ENCODE measurements at regions not wholly inside any gene's neighbourhood (a gene's known extent, or its start where the extent isn't known, plus 50 kb on each side); places are given as distances from the start of the nearest gene placed in this dataset.

DNA sequence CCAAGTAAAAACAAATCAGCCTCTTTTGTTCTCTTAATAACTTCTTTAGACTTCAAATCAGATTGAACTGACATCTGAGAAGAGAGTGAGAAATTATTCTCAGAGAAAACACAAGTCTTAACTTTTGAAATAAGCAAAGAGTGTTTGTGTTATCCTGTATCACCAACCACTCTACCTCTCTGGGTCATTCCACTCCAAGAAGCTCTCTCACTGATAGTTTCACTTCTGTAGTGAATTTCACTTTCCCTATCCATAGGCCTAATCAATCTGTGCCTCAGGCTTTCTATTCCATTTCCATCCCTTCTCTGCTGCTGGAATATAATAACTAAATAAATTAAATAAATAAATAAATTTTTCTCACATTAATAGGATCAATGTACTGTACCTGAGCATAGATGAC, 235.0 kb downstream of the HTR1B start:
- in situ Hi-C loops (cut with MboI; ENCODE audit: low pct_unique_long_range_greater_than_20kb, low sequenced_read_pairs), result no loop called here
- DNase-seq, result no peak

DNA sequence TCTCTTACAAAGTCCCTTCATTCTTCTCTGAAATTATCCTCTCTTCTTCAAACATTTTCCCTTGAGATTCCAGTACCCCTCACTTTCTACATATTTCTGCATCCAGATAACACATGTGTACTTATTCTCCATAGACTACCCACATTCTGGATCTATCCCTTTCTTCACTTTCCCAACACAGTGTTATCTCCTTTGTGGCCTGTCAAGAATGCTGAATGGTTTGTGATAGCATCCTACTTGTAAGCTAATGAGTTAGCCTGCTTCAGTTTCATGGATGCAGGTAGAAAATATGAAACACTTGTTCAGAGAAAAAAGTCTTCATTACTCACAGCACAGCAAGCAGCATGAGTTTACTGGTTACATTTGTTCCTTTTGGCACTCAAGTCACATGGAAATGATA, 245.4 kb downstream of the HTR1B start:
- no peak for DNase-seq
- in situ Hi-C loops (cut with MboI; ENCODE audit: low pct_unique_long_range_greater_than_20kb, low sequenced_read_pairs), result no loop called here

DNA sequence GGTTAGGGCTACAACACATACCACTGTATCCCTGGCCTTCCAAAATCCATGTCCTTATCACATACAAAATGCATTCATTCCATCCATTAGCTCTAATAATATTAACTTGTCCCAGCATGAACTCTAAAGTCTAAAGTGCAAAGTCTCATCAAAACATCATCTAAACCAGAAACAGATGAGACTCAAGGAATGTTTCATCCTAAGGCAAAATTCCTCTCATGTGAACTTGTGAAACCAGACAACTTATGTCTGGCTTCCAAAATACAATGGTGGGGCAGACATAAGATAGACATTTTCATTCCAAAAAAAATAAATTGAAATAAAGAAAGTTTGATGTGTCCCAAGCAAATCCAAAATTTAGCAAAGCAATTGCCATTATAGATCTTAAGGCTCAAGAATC, 257.4 kb downstream of the HTR1B start:
- in situ Hi-C loops (cut with MboI; ENCODE audit: low pct_unique_long_range_greater_than_20kb, low sequenced_read_pairs), result no loop called here
- DNase-seq, result no peak

DNA sequence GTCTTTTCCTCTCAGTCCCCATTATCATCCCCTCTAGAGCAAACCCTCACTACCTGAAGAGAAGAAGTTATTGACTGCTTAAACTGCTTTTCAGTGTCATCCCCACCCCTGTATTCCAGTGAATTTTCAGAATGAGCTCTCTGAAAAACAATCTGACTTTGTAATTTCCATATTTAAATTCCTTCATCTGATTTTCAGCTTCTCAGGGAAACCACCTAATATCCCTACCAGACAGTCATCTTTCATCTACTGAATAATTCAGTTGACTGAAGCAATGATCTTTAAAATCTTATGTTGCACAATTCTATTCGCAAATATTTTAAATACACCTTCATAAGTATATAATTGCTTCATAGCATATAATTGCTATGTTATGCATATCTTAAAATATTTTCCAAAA, 258.7 kb downstream of the HTR1B start:
- in situ Hi-C loops (cut with MboI; ENCODE audit: low pct_unique_long_range_greater_than_20kb, low sequenced_read_pairs), result no loop called here
- DNase-seq, result no peak

DNA sequence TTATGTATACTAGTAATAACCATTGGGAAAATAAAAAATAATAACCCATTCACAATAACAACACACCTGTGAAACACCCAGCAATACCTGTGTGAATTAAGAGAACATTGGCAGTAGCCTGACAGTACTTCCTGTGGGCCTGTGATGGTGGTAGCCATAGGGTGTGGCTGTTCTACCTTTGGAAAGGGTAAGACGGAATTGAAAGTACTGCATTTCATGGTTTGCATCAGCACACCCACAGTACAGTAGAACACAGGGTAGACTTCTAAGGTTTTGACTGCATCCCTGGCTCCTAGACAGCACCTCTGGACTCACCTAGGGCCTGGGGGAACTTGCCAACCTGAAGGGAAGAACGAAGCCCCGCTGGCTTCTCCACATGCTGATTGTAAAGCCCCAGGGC, 279.8 kb downstream of the HTR1B start:
- in situ Hi-C loops (cut with MboI; ENCODE audit: low pct_unique_long_range_greater_than_20kb, low sequenced_read_pairs), result no loop called here
- DNase-seq, result no peak

DNA sequence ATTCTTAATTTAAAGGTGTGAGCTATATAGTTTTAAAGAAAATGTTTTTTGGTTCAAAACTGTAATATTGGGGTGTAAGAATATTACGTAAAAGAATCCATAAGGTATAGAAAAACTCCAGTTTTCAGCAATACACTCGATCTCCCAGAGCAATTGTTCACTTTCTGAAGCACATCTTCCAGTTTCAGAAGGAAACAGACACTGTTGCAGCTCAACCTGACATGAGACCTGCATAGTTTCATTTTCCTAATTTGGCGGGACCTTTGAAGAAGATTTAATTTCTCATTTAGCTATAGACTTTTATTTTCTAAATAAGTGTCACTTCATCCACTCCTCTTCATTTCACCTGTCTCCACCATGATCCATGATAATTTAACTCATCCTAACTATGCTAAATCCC, 281.5 kb downstream of the HTR1B start:
- no peak for DNase-seq
- in situ Hi-C loops (cut with MboI; ENCODE audit: low pct_unique_long_range_greater_than_20kb, low sequenced_read_pairs), result no loop called here

DNA sequence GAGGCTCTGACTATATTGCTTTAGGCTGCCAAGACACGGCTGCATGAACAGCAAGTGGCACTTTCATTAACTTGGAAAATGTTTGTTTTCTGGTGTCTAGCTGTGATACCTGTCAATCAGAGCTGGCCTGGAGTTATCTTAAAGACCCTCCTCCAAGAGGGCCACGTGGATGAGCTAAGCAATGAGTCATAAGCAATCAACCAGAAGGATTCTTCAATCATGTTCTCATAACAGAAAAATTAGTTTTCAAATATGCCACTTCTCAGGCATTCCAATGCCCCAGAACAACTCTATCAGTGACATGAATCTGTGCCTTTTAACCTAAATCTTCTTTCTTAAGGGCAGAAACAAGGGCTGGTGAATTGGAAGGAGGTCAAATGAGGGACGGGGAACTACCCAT, 283.0 kb downstream of the HTR1B start:
- in situ Hi-C loops (cut with MboI; ENCODE audit: low pct_unique_long_range_greater_than_20kb, low sequenced_read_pairs), result no loop called here
- DNase-seq, result no peak

DNA sequence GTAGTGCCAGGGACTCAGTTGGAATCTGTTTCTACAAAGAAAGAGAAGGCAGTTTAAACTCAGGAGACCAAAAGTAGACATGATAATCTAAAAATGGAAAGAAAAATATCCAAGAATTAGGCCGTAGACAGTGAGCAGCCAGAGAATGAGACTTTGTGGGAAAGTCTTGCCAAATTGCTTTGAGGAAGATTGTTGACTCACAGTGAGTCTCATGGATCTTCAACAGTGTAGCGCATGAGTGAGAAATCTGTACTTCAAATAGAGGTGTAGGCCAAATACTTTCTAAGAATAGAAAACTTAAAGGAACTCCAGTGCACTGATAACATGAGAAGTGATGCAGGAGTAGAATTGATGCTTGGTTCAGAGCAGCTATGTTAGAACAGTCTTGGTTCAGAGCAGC, 284.5 kb downstream of the HTR1B start:
- in situ Hi-C loops (cut with MboI; ENCODE audit: low pct_unique_long_range_greater_than_20kb, low sequenced_read_pairs), result no loop called here
- no peak for DNase-seq

DNA sequence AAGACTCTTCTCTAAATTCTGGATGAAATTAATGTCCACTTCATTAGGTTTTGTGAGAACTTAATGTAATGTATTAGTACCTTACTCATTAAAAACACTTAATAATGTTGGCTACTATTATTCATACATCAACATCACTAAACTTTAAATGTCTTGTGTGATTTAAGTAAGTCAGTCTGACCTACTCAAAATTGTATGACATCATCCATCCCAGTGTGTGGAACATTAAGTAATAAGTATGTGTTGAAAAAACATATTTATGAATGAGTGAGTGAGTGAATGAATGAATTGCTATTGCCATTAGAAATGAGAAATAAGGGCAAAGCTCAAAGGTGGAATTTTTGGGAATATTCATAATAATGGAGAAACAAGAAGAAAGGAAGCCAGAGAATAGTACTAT, 285.8 kb downstream of the HTR1B start:
- no peak for DNase-seq
- in situ Hi-C loops (cut with MboI; ENCODE audit: low pct_unique_long_range_greater_than_20kb, low sequenced_read_pairs), result no loop called here

DNA sequence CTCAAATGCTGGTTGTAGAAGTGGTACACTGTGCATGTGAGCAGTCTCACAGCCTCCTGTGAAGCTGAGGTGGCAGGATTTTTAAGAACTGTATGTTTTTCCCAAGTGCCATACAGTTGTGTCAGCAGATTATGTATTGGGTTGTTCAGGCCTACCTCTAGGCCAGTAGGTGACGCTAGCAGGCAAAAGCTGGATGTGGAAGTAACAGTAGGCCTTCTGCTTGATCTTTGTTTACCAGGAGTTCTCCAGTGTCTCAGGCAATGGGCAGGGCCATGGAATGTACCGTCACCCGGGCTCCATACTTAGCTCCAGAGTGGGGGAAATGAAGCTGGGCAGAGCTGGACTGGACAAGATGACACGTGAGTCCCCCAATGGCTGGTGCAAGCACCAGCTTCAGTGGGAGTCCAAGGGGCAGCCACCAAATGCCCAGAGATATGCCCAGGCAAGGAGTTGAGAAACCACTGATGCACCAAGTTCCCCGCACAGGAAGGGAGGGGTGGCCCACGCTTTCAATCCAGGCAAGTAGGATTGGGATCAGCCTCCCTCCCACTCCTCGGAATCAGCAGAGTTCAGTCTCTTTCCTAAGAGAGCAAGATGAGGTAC, 289.7 kb downstream of the HTR1B start:
- DNase-seq, result no peak

DNA sequence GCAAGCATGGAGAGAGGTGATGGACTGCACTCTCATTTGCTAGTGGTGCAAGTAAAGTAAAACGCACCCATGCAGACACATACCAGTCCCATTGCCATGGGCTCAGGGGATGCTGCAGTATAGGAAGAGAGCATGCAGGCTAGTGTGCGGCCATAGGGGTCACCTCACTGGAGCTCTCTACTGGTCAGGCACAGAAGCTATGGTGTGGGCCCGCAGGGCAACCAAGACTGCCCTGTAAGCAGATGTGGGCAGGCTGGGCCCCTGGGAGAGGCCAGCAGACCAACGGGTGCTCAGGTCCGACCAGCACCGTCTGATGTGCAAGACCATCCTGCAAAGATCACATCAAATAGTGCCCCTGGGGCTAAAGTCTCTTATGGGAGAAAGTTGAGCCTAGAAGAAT, 290.7 kb downstream of the HTR1B start:
- in situ Hi-C loops (cut with MboI; ENCODE audit: low pct_unique_long_range_greater_than_20kb, low sequenced_read_pairs), result no loop called here
- no peak for DNase-seq

More for the DNA sequence above, 289.7 kb downstream of the HTR1B start:
- in situ Hi-C loops (cut with MboI; ENCODE audit: low pct_unique_long_range_greater_than_20kb, low sequenced_read_pairs), result no loop called here

DNA sequence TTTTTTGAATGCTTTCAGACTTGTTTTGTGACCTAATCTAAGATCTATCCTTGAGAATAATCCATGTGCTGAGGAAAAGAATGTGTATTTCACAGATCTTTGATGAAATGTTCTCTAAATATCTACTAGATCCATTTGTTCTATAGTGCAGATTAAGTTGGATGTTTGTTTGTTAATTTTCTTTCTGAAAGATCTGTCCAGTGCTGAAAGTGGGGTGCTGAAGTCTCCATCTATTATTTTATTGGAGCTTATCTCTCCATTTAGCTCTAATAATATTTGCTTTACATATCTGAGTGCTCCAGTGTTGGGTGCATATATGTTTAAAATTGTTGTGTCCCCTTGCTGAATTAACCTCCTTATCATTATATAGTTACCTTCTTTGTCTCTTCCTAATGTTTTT, 303.6 kb downstream of the HTR1B start:
- no peak for DNase-seq
- in situ Hi-C loops (cut with MboI; ENCODE audit: low pct_unique_long_range_greater_than_20kb, low sequenced_read_pairs), result no loop called here

DNA sequence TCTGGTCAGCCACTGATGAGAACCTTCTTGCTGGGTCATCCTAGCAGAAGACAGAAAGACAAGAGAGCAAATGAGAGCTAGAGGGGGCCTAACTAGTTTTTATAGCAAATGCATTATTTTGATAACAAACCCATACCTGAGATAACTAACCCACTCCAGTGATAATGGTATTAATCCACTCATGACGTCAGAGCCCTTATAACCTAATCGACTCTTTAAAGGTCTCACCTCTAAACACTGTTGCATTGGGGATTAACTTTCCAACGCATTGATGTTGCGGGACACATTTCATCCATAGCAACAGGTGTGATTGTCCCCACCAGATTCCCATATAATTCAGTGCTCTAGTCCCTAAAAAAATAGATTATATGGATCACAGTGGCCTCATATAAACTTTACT, 312.1 kb downstream of the HTR1B start:
- in situ Hi-C loops (cut with MboI; ENCODE audit: low pct_unique_long_range_greater_than_20kb, low sequenced_read_pairs), result no loop called here
- DNase-seq, result no peak

DNA sequence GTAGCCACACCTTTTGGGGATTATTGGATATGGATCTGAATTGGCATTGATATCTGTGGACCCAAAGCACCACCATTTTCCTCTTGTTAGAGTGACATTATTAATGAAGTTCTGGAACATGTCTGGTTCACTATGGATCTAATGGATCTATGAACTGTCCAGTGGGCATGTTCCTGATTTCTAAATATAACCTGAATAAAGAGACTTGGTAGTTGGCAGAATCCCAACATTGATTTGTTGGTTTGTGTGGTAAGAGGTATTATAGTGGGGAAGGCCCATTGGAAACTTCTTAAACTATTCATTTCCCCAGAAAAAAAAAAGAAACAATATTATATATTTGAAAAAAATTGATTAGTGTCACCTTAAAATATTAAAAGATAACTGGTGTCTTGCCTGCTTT, 312.6 kb downstream of the HTR1B start:
- DNase-seq, result no peak
- in situ Hi-C loops (cut with MboI; ENCODE audit: low pct_unique_long_range_greater_than_20kb, low sequenced_read_pairs), result no loop called here

DNA sequence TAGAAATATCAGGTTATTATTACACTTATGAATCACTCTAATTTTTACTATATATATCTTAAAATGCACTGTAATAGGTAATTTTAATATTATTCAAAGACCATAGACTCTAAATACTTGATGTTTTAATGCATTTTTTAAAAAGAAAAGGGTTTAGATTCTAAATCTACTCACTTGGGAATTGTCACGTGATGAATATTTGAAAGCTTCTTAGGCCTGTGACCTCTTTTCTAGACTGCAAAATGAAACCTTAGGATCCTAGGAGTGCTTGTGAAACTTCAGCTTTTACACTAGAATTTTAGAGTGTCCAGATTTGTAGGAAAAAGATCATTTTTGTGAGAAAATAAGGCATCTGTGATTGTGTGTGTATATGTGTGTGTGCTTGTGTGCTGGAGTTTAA, 318.0 kb downstream of the HTR1B start:
- in situ Hi-C loops (cut with MboI; ENCODE audit: low pct_unique_long_range_greater_than_20kb, low sequenced_read_pairs), result no loop called here
- DNase-seq, result no peak

DNA sequence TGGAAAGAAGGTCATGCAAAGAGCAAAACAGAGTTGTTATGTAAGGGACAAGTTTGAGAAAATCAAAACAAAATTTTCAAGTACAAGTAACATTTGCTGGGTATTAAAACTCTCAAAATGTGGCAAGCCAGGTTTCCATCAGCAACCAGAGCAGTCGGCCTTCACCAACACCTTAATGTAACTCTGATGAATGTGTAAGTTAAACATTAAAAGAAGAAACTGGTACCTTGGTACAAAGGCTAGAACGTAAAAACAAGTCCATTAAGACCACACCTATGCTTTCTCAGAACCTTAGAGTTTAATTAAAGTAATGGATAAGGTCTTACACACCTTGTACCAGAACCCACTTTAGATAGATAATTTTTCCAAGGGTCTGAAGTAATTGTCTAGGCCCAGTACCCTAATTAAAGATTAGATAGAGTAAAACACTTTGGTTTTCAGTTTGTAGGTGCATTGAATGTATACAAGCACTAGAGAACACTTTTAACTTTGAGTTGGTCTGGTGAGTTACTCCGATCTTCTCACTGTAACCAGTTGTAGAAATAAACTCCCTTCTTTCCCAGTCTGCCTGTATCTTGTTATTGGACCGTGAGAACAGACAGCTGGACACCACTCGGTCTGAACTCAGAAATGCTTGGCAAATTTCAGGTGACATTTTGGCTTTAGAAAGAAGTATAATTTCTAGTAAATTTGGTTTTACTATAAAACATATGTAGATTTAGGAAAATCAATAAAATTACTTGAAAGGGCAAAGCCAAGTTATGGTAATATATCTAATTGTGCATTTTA, 319.4 kb downstream of the HTR1B start:
- DNase-seq, result no peak
- in situ Hi-C loops (cut with MboI; ENCODE audit: low pct_unique_long_range_greater_than_20kb, low sequenced_read_pairs), result no loop called here

DNA sequence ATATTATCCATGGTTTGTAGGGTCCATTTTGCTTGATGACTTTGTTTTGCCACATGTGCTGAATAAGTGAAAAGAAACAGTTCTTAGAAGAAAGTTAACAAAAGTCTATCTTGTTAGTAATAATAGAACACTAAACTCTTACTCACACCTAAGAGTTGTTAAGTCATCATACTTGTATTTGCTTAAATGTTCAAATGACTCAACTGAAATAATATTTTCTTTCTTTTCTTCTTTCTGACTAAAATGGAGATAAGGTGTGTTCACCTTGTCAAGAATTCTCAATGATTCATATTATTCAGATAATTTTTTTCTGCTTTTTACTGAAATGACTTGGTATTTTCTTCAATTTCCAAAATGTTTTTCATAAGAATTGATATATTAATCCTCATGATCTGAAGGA, 327.2 kb downstream of the HTR1B start:
- in situ Hi-C loops (cut with MboI; ENCODE audit: low pct_unique_long_range_greater_than_20kb, low sequenced_read_pairs), result no loop called here
- DNase-seq, result no peak

DNA sequence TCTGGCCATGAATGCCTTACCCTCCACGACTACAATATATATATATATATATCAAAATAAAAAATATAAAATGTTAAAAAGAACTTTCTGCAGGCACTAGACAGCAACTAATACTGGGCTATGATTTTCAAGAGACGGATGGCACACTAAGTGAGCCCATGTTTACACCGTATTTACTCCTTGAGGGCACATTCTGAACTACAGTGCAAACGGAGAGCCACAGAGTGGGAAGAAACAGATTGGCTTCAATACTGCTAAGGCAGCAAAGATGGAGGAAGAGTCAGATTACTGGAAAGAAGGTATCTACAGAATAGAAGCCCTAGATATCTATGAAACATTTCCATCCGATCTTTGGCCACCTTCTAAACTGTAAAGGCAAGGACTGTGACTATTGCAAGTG, 330.3 kb downstream of the HTR1B start:
- DNase-seq, result no peak
- in situ Hi-C loops (cut with MboI; ENCODE audit: low pct_unique_long_range_greater_than_20kb, low sequenced_read_pairs), result no loop called here

DNA sequence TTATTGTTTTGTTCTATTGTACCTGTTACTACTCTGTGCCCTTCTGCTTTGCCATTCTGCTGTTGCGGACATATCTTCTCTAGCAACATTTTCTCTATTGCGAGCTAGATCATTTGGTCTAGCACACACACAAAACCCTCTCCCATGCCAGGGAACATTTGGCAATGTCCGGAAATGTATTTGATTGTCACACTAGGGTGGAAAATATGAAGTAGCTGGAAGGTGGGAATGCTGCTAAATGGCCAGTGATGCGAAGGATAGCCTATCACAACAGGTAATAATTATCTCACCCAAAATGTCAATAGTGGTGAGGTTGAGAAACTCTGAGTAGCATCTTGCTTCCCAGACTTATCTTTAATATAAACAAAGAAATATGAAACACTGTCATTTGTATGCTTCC, 331.9 kb downstream of the HTR1B start:
- in situ Hi-C loops (cut with MboI; ENCODE audit: low pct_unique_long_range_greater_than_20kb, low sequenced_read_pairs), result no loop called here
- DNase-seq, result no peak

DNA sequence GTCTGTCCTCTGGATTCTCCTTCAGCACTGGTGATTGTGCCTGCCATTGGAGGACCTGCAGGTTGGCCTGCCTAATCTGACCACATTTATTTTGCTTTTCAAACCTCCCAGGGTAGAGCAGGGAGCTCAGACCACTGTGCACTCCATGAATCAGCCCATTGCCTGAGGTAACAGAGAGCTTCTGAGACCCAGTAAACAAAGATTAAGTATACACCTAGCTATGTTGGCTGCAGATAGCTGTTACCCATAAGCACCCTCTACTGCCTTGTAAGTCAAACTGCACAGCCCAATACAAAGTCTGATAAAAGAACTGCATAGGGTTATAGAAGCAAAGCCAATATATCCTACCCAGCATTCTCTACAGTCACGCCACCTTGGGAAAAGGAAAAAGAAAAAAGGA, 338.7 kb downstream of the HTR1B start:
- in situ Hi-C loops (cut with MboI; ENCODE audit: low pct_unique_long_range_greater_than_20kb, low sequenced_read_pairs), result no loop called here
- no peak for DNase-seq

DNA sequence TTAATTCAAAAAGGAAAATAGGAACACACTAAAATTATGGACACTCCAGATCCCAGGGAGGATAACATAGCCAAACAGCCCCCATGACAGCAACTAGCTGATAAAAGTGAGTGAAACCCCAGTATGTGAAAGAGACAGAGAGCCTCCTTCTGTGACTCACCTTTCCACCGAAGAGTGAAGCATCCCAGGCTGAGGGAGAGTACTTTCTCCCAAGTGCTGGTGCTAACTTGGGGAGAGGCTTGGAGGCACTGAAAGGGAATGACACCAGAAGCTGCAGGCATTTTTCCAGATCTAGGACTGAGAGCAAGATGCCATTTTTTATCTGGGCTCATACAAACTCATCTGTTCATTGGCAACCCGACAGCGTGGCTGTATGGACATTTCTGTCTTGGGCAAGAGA, 339.8 kb downstream of the HTR1B start:
- in situ Hi-C loops (cut with MboI; ENCODE audit: low pct_unique_long_range_greater_than_20kb, low sequenced_read_pairs), result no loop called here

More for the DNA sequence above, 339.8 kb downstream of the HTR1B start:
- DNase-seq, result no peak
